VCaP (cell line): ENCODE measurements at regions not wholly inside any gene's neighbourhood (a gene's known extent, or its start where the extent isn't known, plus 50 kb on each side); places are given as distances from the start of the nearest gene placed in this dataset.

ENCODE experiments used
- H3K27ac ChIP-seq: fragments of 450-650 bp; 2 replicates; pipeline ENCODE4 v1.5.1; 2017
- TF ChIP-seq, protein P1 (sequence below): fragments of 450-650 bp; conservative IDR thresholded peaks from 2 replicates; pipeline ENCODE4 v1.5.1; 2017; ENCODE audit warnings: mild to moderate bottlenecking, moderate library complexity

DNA sequence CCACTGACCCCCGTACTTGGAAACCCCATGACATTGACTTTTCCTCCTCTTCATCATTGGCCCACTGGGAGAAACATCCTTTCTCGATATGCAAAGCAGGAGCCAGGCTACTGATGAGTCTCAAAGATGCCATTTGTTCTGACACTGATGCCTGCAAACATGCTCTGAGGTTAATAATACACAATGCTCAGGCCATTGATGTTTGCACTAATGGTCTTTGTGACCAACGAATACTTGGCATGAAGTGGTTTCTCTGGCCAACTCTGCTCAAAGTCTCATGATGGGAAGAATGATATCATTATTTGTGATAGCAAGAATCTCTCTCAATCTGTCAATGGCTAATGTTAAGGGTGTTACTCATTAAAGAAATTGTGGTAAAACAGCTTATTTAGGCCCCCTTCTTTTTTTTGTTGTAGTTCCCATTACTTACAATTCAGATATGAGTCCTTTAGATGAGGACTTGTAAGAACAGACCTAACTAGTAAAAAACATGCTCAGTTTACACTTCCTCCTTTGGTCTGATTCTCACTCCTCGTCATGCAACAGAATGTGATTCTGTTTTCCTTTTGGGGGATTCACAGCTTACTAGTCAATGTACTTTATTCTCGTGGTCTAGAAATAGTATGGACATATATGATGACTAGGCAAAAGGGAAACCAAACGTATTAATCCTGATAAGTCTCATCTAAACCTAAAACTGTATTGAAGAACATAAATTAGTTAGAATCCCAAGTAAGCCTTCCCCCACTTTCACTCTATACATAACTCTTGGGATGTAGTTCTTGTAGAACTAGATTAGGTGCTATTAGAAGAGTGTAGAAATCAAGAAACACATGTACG is 488.8 kb upstream of the DPPA4 start:
- TF ChIP-seq, protein P1, sequence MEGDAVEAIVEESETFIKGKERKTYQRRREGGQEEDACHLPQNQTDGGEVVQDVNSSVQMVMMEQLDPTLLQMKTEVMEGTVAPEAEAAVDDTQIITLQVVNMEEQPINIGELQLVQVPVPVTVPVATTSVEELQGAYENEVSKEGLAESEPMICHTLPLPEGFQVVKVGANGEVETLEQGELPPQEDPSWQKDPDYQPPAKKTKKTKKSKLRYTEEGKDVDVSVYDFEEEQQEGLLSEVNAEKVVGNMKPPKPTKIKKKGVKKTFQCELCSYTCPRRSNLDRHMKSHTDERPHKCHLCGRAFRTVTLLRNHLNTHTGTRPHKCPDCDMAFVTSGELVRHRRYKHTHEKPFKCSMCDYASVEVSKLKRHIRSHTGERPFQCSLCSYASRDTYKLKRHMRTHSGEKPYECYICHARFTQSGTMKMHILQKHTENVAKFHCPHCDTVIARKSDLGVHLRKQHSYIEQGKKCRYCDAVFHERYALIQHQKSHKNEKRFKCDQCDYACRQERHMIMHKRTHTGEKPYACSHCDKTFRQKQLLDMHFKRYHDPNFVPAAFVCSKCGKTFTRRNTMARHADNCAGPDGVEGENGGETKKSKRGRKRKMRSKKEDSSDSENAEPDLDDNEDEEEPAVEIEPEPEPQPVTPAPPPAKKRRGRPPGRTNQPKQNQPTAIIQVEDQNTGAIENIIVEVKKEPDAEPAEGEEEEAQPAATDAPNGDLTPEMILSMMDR, result no peak
- H3K27ac ChIP-seq, result no peak overlapping the region

DNA sequence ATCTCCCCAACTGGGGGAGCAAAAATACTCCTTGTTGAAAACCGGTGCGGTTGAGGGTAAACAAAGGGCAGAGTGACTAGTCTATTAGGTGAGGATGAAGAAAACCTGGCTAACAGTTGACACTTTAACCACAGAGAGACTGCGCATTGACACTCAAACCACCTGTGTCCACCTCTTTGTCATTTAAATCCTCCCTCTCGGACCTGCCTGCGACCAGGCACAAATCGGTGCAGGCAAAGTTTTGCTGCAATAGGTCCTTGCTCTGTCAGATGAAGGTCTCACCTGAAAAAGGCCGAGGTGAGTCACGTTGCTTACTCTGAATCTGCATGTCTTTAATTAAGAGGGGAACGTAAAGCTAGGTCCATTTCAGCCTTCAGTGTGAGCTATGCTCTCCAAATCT is 494.1 kb upstream of the DPPA4 start:
- H3K27ac ChIP-seq, result no peak overlapping the region
- TF ChIP-seq, protein P1, result no peak

DNA sequence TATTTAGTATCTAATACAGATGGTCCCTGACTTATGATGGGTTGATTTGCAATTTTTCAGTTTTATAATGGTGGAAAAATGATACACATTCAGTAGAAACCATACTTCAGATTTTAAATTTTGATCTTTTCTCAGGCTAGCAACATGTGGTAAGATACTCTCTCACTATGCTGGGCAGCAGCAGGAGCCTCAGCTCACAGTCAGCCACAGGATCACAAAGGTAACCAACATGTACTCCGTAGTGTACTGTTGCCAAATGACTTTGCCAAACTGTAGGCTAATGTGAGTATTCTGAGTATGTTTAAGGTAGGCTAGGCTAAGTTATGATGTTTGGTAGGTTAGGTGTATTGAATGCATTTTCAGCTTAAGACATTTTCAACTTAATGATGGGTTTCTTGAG is 498.6 kb upstream of the DPPA4 start:
- H3K27ac ChIP-seq, result no peak overlapping the region
- TF ChIP-seq, protein P1, result no peak

DNA sequence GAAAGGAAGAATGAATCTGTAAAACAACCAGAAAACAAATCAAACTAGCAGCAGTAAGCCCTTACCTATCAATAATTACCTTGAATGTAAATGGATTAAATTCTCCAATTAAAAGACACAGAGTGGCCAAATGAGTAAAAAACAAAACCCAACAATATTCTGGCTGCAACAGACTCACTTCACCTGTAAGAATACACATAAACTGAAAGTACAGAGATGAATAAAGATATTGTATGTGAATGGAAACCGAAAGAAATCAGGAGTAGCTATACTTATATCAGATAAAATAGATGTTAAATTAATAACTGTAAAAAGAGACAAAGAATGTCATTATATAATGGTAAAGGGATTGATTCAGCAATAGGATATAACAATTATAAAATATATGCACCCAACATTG is 514.5 kb upstream of the DPPA4 start:
- no peak overlapping the region for H3K27ac ChIP-seq
- TF ChIP-seq, protein P1, result no peak

DNA sequence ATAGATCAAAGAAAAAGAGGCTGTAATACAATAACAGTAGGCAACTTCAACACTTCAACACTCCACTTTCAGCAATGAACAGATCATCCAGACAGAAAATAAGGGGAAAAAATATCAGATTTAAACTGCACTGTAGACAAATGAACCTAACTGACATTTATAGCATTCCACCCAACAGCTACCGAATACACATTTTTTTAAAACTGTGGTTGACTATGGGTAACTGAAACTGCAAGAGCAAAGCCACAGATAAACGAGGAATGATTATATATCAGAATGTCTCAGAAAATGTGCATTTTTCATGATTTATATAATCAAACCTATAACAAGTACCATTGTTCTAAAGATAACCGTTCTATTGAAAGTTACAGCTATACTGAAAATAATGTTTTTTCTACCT is 514.9 kb upstream of the DPPA4 start:
- TF ChIP-seq, protein P1, result no peak
- peak overlapping the region; percentile 73 for H3K27ac ChIP-seq

DNA sequence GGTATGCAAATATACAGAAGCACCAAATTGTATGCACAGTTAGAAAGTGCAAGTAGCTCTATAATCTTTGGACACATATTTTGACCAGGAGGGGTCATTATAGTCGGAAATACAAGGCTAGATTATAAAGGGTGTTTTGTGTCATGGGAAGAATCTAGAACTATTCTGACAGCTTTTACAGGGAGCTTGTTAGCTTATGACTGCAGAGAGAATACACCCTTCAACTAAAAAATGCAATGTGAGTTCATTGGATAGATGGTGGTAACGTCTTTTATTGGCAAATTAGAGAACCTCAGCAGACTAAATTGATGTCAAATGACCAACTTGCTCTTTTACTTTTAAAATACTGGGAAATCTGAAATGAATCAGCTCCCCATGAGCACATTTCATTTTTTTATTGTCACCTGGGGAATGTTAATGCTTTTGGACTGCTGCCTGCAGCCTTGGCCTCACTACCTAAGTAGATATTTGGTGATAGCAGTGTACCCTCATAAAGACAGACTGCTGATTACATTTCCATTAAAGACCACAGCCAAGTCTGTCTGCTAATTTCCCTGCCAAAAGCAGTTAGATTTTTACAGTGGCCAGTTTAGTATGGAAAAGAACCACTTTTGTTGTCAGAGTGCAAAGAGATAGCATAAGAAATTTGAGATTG is 515.9 kb upstream of the DPPA4 start:
- TF ChIP-seq, protein P1, result no peak; the same call in 1 of the 2 replicates

DNA sequence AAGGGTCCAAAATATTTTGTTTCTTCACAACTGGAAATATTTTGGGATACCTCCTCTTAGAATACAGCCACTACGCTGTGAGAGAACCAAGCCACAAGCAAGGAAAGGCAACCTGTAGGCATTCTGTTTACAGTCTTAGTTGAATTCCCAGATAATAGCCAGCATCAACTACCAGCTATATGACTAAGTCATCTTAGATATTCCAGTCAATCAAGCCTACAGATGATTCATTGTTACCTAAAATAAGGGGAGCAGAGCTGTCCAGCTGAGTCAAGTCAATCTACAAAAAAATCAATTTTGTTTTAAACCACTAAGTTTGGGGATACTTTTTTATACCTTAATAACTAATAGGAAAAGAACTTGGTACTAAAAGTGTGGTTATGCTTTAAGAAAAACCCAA is 526.4 kb upstream of the DPPA4 start:
- no peak overlapping the region for H3K27ac ChIP-seq
- TF ChIP-seq, protein P1, result no peak

More for the DNA sequence above, 515.9 kb upstream of the DPPA4 start:
- H3K27ac ChIP-seq, result peak overlapping the region; percentile 73
